ENCODE measurements at regions not wholly inside any gene's neighbourhood (a gene's known extent, or its start where the extent isn't known, plus 50 kb on each side); places are given as distances from the start of the nearest gene placed in this dataset.

- TF ChIP-seq CTCF (IDR thresholded peaks at IDR 0.05): no peak
- no peak for TF ChIP-seq POLR2A (IDR thresholded peaks at IDR 0.05)
These were observed 285.7 kb downstream of the RPS24 start for GRCh38 chr10:78319371-78319770.

Data from suprapubic skin (tissue), 3 donors.